ENCODE measurements at regions not wholly inside any gene's neighbourhood (a gene's known extent, or its start where the extent isn't known, plus 50 kb on each side); places are given as distances from the start of the nearest gene placed in this dataset.

DNA sequence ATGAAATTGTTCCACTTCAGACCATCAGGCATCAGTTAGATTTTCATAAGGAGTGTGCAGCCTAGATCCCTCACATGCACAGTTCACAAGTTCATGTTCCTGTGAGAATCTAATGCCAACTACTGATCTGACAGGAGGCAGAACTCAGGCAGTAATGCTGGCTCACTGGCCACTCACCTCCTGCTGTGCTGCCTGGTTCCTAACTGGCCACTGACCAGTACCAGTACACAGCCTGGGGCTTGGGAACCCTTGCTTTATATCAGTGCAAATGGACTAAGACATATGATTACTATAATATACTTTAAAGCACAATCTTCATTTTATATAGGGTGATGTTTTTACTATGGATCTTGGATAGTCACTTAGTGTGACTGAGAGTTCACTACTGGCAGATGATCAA is 259.2 kb downstream of the SLCO4C1 start:
- DNase-seq (ENCODE audit: low spot score), result no peak
- intact Hi-C loops (cut with micrococcal nuclease; ENCODE audit: unreplicated experiment), result no loop called here
- CTCF ChIA-PET, result no interaction called here
- H3K27me3 ChIP-seq (replicated peaks; ENCODE audit: insufficient read depth, low read depth, low read length, poor library complexity), result peaks cover 3% of the 10 kb centered on the region
- H3K4me1 ChIP-seq (ENCODE audit: insufficient read depth, low read length, poor library complexity, severe bottlenecking), result no peaks in the 10 kb centered on the region
- no peaks in the 10 kb centered on the region for H3K9me3 ChIP-seq (ENCODE audit: low read depth, low read length, poor library complexity, severe bottlenecking)
- BruUV-seq (replicated peaks), result no TSS peak
- POLR2A ChIA-PET (ENCODE audit: low non-redundant PET), result no interaction called here
- no peak overlapping the region for H3K4me3 ChIP-seq (ENCODE audit: low read depth, low read length, poor library complexity, severe bottlenecking)
- no peak overlapping the region for H3K27ac ChIP-seq (ENCODE audit: low read depth, low read length, poor library complexity, severe bottlenecking)
- H3K36me3 ChIP-seq (ENCODE audit: insufficient read depth, low read length, poor library complexity, severe bottlenecking), result no peaks in the 10 kb centered on the region
- no peak for TF ChIP-seq EZH2 (IDR thresholded peaks at IDR 0.05; ENCODE audit: borderline replicate concordance, low read depth, low read length, poor library complexity, severe bottlenecking)
- TF ChIP-seq, protein P1, sequence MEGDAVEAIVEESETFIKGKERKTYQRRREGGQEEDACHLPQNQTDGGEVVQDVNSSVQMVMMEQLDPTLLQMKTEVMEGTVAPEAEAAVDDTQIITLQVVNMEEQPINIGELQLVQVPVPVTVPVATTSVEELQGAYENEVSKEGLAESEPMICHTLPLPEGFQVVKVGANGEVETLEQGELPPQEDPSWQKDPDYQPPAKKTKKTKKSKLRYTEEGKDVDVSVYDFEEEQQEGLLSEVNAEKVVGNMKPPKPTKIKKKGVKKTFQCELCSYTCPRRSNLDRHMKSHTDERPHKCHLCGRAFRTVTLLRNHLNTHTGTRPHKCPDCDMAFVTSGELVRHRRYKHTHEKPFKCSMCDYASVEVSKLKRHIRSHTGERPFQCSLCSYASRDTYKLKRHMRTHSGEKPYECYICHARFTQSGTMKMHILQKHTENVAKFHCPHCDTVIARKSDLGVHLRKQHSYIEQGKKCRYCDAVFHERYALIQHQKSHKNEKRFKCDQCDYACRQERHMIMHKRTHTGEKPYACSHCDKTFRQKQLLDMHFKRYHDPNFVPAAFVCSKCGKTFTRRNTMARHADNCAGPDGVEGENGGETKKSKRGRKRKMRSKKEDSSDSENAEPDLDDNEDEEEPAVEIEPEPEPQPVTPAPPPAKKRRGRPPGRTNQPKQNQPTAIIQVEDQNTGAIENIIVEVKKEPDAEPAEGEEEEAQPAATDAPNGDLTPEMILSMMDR (conservative IDR thresholded peaks at IDR 0.05; ENCODE audit: low read depth, low read length), result no peak

DNA sequence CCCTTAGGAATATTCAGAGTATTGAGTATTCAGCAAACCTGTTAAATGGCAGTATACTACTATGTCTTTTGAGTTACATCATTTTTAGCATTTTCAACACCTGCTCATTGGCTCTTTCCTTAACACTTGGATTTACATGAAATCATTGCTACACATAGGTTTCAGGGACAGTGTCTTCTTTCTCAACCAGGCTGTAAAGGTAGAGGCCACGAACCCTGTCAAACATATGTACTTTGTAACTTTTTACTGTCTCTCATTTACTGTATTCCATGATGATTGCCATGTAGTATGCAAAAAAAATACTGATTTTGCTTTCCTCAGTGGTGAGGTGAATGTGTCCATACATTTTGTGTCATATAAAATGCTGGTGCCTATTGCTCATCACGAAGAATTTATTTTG is 264.4 kb downstream of the SLCO4C1 start:
- H3K27me3 ChIP-seq (replicated peaks; ENCODE audit: insufficient read depth, low read depth, low read length, poor library complexity), result peaks cover 5% of the 10 kb centered on the region
- H3K27ac ChIP-seq (ENCODE audit: low read depth, low read length, poor library complexity, severe bottlenecking), result no peak overlapping the region
- DNase-seq (ENCODE audit: low spot score), result no peak
- H3K4me1 ChIP-seq (ENCODE audit: insufficient read depth, low read length, poor library complexity, severe bottlenecking), result no peaks in the 10 kb centered on the region
- H3K36me3 ChIP-seq (ENCODE audit: insufficient read depth, low read length, poor library complexity, severe bottlenecking), result no peaks in the 10 kb centered on the region
- TF ChIP-seq EZH2 (IDR thresholded peaks at IDR 0.05; ENCODE audit: borderline replicate concordance, low read depth, low read length, poor library complexity, severe bottlenecking), result no peak
- TF ChIP-seq, protein P1 (conservative IDR thresholded peaks at IDR 0.05; ENCODE audit: low read depth, low read length), result no peak
- ChIA-PET POLR2A (ENCODE audit: low non-redundant PET) (no interaction called here), CTCF (no interaction called here)
- H3K4me3 ChIP-seq (ENCODE audit: low read depth, low read length, poor library complexity, severe bottlenecking), result no peak overlapping the region
- BruUV-seq (replicated peaks), result no TSS peak
- no peaks in the 10 kb centered on the region for H3K9me3 ChIP-seq (ENCODE audit: low read depth, low read length, poor library complexity, severe bottlenecking)
- intact Hi-C loops (cut with micrococcal nuclease; ENCODE audit: unreplicated experiment), result no loop called here

DNA sequence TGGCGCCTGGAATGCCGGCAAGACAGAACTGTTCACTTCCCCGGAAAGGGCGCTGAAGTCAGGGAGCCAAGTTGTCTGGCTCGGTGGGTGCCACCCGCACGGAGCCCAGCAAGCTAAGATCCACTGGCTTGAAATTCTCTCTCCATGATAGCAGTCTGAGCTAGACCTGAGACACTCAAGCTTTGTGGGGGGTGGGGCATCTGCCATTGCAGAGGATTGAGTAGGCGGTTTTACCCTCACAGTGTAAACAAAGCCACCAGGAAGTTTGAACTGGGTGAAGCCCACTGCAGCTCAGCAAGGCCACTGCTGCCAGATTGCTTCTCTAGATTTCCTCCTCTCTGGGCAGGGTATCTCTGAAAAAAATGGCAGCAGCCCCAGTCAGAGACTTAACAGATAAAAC is 277.4 kb downstream of the SLCO4C1 start:
- no TSS peak for BruUV-seq (replicated peaks)
- no peaks in the 10 kb centered on the region for H3K9me3 ChIP-seq (ENCODE audit: low read depth, low read length, poor library complexity, severe bottlenecking)
- no peak overlapping the region for H3K27ac ChIP-seq (ENCODE audit: low read depth, low read length, poor library complexity, severe bottlenecking)
- H3K4me1 ChIP-seq (ENCODE audit: insufficient read depth, low read length, poor library complexity, severe bottlenecking), result no peaks in the 10 kb centered on the region
- POLR2A ChIA-PET (ENCODE audit: low non-redundant PET), result no interaction called here
- no peaks in the 10 kb centered on the region for H3K36me3 ChIP-seq (ENCODE audit: insufficient read depth, low read length, poor library complexity, severe bottlenecking)
- no peak for DNase-seq (ENCODE audit: low spot score)
- CTCF ChIA-PET, result no interaction called here
- H3K27me3 ChIP-seq (replicated peaks; ENCODE audit: insufficient read depth, low read depth, low read length, poor library complexity), result peaks cover 10% of the 10 kb centered on the region
- intact Hi-C loops (cut with micrococcal nuclease; ENCODE audit: unreplicated experiment), result no loop called here
- H3K4me3 ChIP-seq (ENCODE audit: low read depth, low read length, poor library complexity, severe bottlenecking), result no peak overlapping the region
- TF ChIP-seq, protein P1 (conservative IDR thresholded peaks at IDR 0.05; ENCODE audit: low read depth, low read length), result no peak
- TF ChIP-seq EZH2 (IDR thresholded peaks at IDR 0.05; ENCODE audit: borderline replicate concordance, low read depth, low read length, poor library complexity, severe bottlenecking), result no peak

Measured in A673 (cell line).